Gastrocnemius medialis (tissue), 4 donors: ENCODE measurements at regions not wholly inside any gene's neighbourhood (a gene's known extent, or its start where the extent isn't known, plus 50 kb on each side); places are given as distances from the start of the nearest gene placed in this dataset.

Source experiments
- ATAC-seq, 2 donors: fragments of 150-250 bp; one replicate each; pipeline ENCODE4 v1.9.1; 2016
- DNase-seq, 2 donors: peaks; one replicate each; pipeline ENCODE4 v3.0.0-alpha.2; 2019
- H3K27ac ChIP-seq, 4 donors: fragments of 200-600 bp; sonication (generic); 1 replicate in 1 of 4; 2 replicates in 3 of 4; pipeline ENCODE4 v1.5.1; 2016 to 2018; ENCODE audit warnings: mild to moderate bottlenecking in 2 of 4, moderate library complexity in 1 of 4
- H3K27me3 ChIP-seq, 3 donors: fragments of 200-600 bp; sonication (generic) in 2 of 3; 1 replicate in 1 of 3; 2 replicates in 2 of 3; pipeline versions ENCODE4 v1.5.1 to v1.6.0; 2016 to 2019; ENCODE audit warnings: mild to moderate bottlenecking in 1 of 3, moderate library complexity in 1 of 3
- H3K36me3 ChIP-seq, 2 donors: fragments of 200-600 bp; sonication (generic) in 1 of 2; one replicate each; pipeline ENCODE4 v1.5.1; 2017 to 2018
- H3K4me1 ChIP-seq, 2 donors: fragments of 200-600 bp; sonication (generic) in 1 of 2; one replicate each; pipeline ENCODE4 v1.5.1; 2016 to 2017; ENCODE audit warnings: mild to moderate bottlenecking in 2 of 2
- H3K4me3 ChIP-seq, 4 donors: fragments of 200-600 bp; sonication (generic) in 3 of 4; 1 replicate in 1 of 4; 2 replicates in 3 of 4; pipeline ENCODE4 v1.5.1; 2016 to 2019; ENCODE audit warnings: mild to moderate bottlenecking in 2 of 4
- H3K9me3 ChIP-seq, 3 donors: fragments of 200-600 bp; sonication (generic) in 2 of 3; 1 replicate in 1 of 3; 2 replicates in 2 of 3; pipeline ENCODE4 v1.5.1; 2016 to 2019
- POLR2A ChIP-seq, 2 donors: fragments of 450-650 bp; IDR thresholded peaks; one replicate each; pipeline ENCODE4 v1.6.1; 2017; ENCODE audit warnings: antibody characterized with exemption in 2 of 2, mild to moderate bottlenecking in 2 of 2, moderate library complexity in 2 of 2
- in situ Hi-C, 4 donors: fragments of 200-750 bp; cut with MboI; loops; one replicate each; pipeline versions ENCODE4 v1.15.0 to v1.8.0; 2017; ENCODE audit warnings: low sequenced_read_pairs in 4 of 4
- intact Hi-C: fragments of 100-400 bp; cut with DNase I; formaldehyde crosslinking; loops from one replicate; pipeline ENCODE4 v1.15.1; 2023; ENCODE audit warnings: low total_unique reads
- TF ChIP-seq, protein P1 (sequence below), 5 experiments: fragments of 450-650 bp in 3 of 5; fragments of 200-600 bp in 2 of 5; sonication (generic) in 2 of 5; IDR thresholded peaks in 4 of 5; conservative IDR thresholded peaks in 1 of 5; 1 replicate in 4 of 5; 2 replicates in 1 of 5; pipeline ENCODE4 v1.5.1; 2016 to 2019; ENCODE audit warnings: antibody characterized with exemption in 5 of 5, mild to moderate bottlenecking in 3 of 5, moderate library complexity in 3 of 5

DNA sequence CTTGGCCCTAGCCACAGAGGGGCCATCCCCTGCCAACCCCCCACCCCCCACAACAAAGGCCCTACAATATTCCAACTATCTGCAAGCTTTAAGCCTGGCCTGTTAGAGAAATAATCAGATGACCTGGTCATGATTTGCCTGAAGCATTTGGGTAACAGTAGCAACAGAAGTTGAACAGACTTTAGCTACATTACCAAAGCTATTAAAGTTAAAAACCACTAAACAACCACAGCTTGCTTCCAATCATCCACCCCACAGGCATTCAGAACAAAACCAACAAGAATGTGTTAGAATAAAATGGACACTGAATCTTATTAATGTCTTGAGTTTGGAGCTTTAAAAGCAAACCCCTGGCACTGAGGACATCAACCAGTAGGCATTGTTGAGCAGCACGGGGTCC is 250.9 kb downstream of the LRFN2 start:
- ATAC-seq (no peak), DNase-seq (no peak)
- Histone ChIP-seq H3K4me1 (no peaks in the 10 kb centered on the region), H3K4me3 (no peak overlapping the region), H3K9me3 (no peaks in the 10 kb centered on the region), H3K27me3 (no peaks in the 10 kb centered on the region), H3K27ac (no peak overlapping the region), H3K36me3 (no peaks in the 10 kb centered on the region)
- in situ Hi-C loops, result loop anchor here in 2 of 4 donors (25.0 kb wide), 2 partner anchors 251 to 476 kb away; partner anchors contain the start of gene LRFN2 (in 2 of the 2)
- intact Hi-C loops, result no loop called here
- TF ChIP-seq, protein P1, sequence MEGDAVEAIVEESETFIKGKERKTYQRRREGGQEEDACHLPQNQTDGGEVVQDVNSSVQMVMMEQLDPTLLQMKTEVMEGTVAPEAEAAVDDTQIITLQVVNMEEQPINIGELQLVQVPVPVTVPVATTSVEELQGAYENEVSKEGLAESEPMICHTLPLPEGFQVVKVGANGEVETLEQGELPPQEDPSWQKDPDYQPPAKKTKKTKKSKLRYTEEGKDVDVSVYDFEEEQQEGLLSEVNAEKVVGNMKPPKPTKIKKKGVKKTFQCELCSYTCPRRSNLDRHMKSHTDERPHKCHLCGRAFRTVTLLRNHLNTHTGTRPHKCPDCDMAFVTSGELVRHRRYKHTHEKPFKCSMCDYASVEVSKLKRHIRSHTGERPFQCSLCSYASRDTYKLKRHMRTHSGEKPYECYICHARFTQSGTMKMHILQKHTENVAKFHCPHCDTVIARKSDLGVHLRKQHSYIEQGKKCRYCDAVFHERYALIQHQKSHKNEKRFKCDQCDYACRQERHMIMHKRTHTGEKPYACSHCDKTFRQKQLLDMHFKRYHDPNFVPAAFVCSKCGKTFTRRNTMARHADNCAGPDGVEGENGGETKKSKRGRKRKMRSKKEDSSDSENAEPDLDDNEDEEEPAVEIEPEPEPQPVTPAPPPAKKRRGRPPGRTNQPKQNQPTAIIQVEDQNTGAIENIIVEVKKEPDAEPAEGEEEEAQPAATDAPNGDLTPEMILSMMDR (IDR thresholded peaks at IDR 0.05 in 4 of 5, conservative IDR thresholded peaks at IDR 0.05 in 1 of 5), result no peak
- no peak for TF ChIP-seq POLR2A (IDR thresholded peaks at IDR 0.05)

DNA sequence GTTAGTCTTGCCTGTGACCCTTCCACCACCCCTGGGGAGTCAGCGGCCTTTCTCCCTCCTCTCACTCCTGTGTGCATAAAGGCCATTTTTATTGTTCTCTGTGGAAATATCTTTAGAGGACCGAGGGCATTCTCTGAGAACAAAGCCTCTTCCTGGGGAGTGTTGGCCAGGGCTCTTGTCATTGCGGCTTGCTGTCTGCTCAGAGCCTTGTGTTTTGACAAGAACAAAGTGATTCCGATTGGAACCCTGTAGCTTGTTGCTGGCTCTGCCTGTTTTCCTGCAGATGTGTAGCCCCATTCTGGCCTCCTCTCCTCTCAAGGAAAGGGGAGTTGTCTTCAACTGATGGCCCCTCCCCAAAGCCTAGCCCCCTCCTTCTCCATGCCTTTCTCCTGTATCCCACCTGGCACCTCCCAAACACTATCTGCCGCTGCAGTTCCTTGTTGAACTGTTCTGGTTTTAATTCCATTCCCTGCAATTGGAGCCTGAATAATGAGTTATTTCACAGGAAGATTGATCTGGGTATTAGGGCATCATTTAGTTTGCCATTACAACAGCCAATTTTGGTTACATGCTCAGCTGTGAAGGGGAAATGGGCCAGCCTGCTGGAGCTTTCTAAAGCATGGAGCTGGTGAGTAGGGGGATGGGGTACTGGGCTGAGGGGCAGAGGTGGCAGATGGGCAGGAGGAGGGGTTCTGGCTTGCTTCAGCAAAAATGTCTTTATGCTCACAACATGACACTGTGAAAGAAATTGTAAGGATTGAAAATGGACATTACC is 252.5 kb downstream of the LRFN2 start:
- Histone ChIP-seq H3K9me3 (no peaks in the 10 kb centered on the region), H3K36me3 (no peaks in the 10 kb centered on the region), H3K27me3 (no peaks in the 10 kb centered on the region), H3K27ac (no peak overlapping the region), H3K4me1 (no peaks in the 10 kb centered on the region), H3K4me3 (no peak overlapping the region)
- intact Hi-C loops (no loop called here), in situ Hi-C loops (loop anchor here in 2 of 4 donors (25.0 kb wide), 2 partner anchors 253 to 478 kb away; partner anchors contain the start of gene LRFN2 (in 2 of the 2))
- DNase-seq, result no peak
- no peak for TF ChIP-seq POLR2A (IDR thresholded peaks at IDR 0.05)
- TF ChIP-seq, protein P1 (IDR thresholded peaks at IDR 0.05 in 4 of 5, conservative IDR thresholded peaks at IDR 0.05 in 1 of 5), result no peak
- no peak for ATAC-seq

DNA sequence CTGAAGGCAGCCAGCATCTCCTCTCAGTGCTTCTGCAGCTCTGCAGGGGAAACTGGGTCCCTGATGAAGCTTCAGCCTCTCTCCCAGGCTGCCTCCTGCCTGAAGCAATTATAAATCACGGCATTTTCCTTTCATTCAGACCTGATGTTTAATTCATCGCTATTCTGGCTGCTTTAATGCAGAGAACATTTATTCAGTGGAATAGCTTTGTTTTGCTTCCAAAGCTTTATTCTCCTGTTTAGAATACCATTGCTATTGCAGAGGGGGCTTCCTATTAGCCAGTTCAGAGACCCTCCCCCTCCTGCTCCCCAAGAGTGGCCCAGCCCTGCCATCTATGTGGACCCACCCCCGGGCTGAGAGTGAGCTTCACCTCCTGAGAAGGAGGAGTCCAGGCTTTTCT is 255.6 kb downstream of the LRFN2 start:
- H3K4me3 ChIP-seq, result no peak overlapping the region
- in situ Hi-C loops, result loop anchor here in 2 of 4 donors (25.0 kb wide), 2 partner anchors 256 to 481 kb away; partner anchors contain the start of gene LRFN2 (in 2 of the 2)
- no peak overlapping the region for H3K27ac ChIP-seq
- no peak for DNase-seq
- H3K9me3 ChIP-seq, result no peaks in the 10 kb centered on the region
- H3K4me1 ChIP-seq, result peaks cover 5 to 6% of the 10 kb centered on the region in 2 donors
- H3K27me3 ChIP-seq, result no peaks in the 10 kb centered on the region
- TF ChIP-seq POLR2A (IDR thresholded peaks at IDR 0.05), result no peak
- TF ChIP-seq, protein P1 (IDR thresholded peaks at IDR 0.05 in 4 of 5, conservative IDR thresholded peaks at IDR 0.05 in 1 of 5), result no peak
- intact Hi-C loops, result no loop called here
- ATAC-seq, result no peak
- H3K36me3 ChIP-seq, result no peaks in the 10 kb centered on the region

DNA sequence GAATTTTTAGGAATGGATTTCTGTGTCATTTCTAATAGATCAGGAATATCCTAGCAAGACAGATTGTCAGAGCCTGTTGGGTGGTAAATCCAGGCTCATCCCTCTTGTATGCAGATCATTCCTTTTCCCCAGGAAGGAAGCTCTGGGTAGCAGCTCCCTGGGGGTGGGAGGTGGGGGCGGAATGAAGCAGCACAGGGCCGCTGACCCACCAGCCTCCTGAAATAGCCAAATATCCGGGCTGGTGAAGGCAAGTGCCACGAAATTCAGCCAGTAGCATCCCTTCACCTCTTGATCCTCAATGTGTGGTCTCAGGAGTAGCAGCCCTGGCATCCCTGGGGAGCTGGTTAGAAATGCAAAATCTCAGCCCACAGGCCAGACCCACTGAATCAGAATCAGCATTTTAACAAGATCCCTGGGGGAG is 256.9 kb downstream of the LRFN2 start:
- ATAC-seq, result no peak
- in situ Hi-C loops, result loop anchor here in 2 of 4 donors (25.0 kb wide), 2 partner anchors 257 to 482 kb away; partner anchors contain the start of gene LRFN2 (in 2 of the 2)
- no peak for DNase-seq
- Histone ChIP-seq H3K27me3 (no peaks in the 10 kb centered on the region), H3K9me3 (no peaks in the 10 kb centered on the region), H3K4me3 (no peak overlapping the region), H3K36me3 (no peaks in the 10 kb centered on the region), H3K27ac (no peak overlapping the region), H3K4me1 (peaks cover 9% of the 10 kb centered on the region in 2 donors)
- intact Hi-C loops, result no loop called here
- no peak for TF ChIP-seq POLR2A (IDR thresholded peaks at IDR 0.05)
- TF ChIP-seq, protein P1 (IDR thresholded peaks at IDR 0.05 in 4 of 5, conservative IDR thresholded peaks at IDR 0.05 in 1 of 5), result no peak
